ENCODE measurements at regions not wholly inside any gene's neighbourhood (a gene's known extent, or its start where the extent isn't known, plus 50 kb on each side); places are given as distances from the start of the nearest gene placed in this dataset.
A peak's percentile ranks its signal among the peaks of the same experiment; 100 is the strongest.

GRCh38 chr22:46054091-46055073 is 77.4 kb upstream of the WNT7B start:
- H3K4me2 ChIP-seq (ENCODE audit: low read length) = peak overlapping the region; percentile 96
- H3K79me2 ChIP-seq (ENCODE audit: low read length) = peaks cover 59% of the 10 kb centered on the region
- H3K27me3 ChIP-seq (ENCODE audit: low read depth, low read length) = no peaks in the 10 kb centered on the region
- H3K9me3 ChIP-seq (ENCODE audit: insufficient read depth, low read length) = no peaks in the 10 kb centered on the region
- peak overlapping the region; percentile 93 for H3K9ac ChIP-seq (ENCODE audit: low read length)
- H4K20me1 ChIP-seq (ENCODE audit: insufficient read depth, low read length) = no peaks in the 10 kb centered on the region
- peak overlapping the region; percentile 86 for H3K4me3 ChIP-seq (ENCODE audit: low read length)
- H3K4me1 ChIP-seq (ENCODE audit: low read length) = peaks cover 49% of the 10 kb centered on the region
- no peak overlapping the region; the same call in 1 of the 2 replicates for H2AFZ ChIP-seq (ENCODE audit: low read depth, low read length)
- TF ChIP-seq EZH2phosphoT487 (IDR thresholded peaks at IDR 0.05; ENCODE audit: low read depth) (no peak), CTCF (IDR thresholded peaks at IDR 0.05; ENCODE audit: low read depth, low read length) (no peak)
- peak overlapping the region; percentile 74 for H3K27ac ChIP-seq (ENCODE audit: low read length)
- peaks cover 9% of the 10 kb centered on the region for H3K36me3 ChIP-seq (replicated peaks; ENCODE audit: low read depth, low read length)

- Histone ChIP-seq H3K4me3 (ENCODE audit: low read length) (peak overlapping the region; percentile 86), H3K27ac (ENCODE audit: low read length) (peak overlapping the region; percentile 61; the same call in 1 of the 2 replicates), H3K27me3 (ENCODE audit: low read depth, low read length) (no peaks in the 10 kb centered on the region), H3K4me1 (ENCODE audit: low read length) (peaks cover 49% of the 10 kb centered on the region), H3K79me2 (ENCODE audit: low read length) (peaks cover 63% of the 10 kb centered on the region), H2AFZ (ENCODE audit: low read depth, low read length) (no peak overlapping the region), H3K9me3 (ENCODE audit: insufficient read depth, low read length) (no peaks in the 10 kb centered on the region), H3K4me2 (ENCODE audit: low read length) (peak overlapping the region; percentile 96), H4K20me1 (ENCODE audit: insufficient read depth, low read length) (no peaks in the 10 kb centered on the region), H3K36me3 (replicated peaks; ENCODE audit: low read depth, low read length) (peaks cover 10% of the 10 kb centered on the region), H3K9ac (ENCODE audit: low read length) (peak overlapping the region; percentile 81)
- TF ChIP-seq EZH2phosphoT487 (IDR thresholded peaks at IDR 0.05; ENCODE audit: low read depth) (no peak), CTCF (IDR thresholded peaks at IDR 0.05; ENCODE audit: low read depth, low read length) (no peak)
Observed at GRCh38 chr22:46055181-46055875, 78.4 kb upstream of the WNT7B start.

- no peak overlapping the region for H2AFZ ChIP-seq (ENCODE audit: low read depth, low read length)
- no peaks in the 10 kb centered on the region for H4K20me1 ChIP-seq (ENCODE audit: insufficient read depth, low read length)
- H3K4me2 ChIP-seq (ENCODE audit: low read length) = no peak overlapping the region
- H3K79me2 ChIP-seq (ENCODE audit: low read length) = peaks cover 66% of the 10 kb centered on the region
- no peaks in the 10 kb centered on the region for H3K27me3 ChIP-seq (ENCODE audit: low read depth, low read length)
- no peaks in the 10 kb centered on the region for H3K9me3 ChIP-seq (ENCODE audit: insufficient read depth, low read length)
- H3K4me3 ChIP-seq (ENCODE audit: low read length) = no peak overlapping the region
- H3K4me1 ChIP-seq (ENCODE audit: low read length) = peaks cover 49% of the 10 kb centered on the region
- no peak overlapping the region for H3K9ac ChIP-seq (ENCODE audit: low read length)
- TF ChIP-seq CTCF (IDR thresholded peaks at IDR 0.05; ENCODE audit: low read depth, low read length) = no peak
- TF ChIP-seq EZH2phosphoT487 (IDR thresholded peaks at IDR 0.05; ENCODE audit: low read depth) = no peak
- H3K36me3 ChIP-seq (replicated peaks; ENCODE audit: low read depth, low read length) = peaks cover 10% of the 10 kb centered on the region
- H3K27ac ChIP-seq (ENCODE audit: low read length) = no peak overlapping the region
Observed at GRCh38 chr22:46055911-46056545, 79.1 kb upstream of the WNT7B start.
